Osteocyte (in vitro differentiated cells): ENCODE measurements at regions not wholly inside any gene's neighbourhood (a gene's known extent, or its start where the extent isn't known, plus 50 kb on each side); places are given as distances from the start of the nearest gene placed in this dataset.

Experiments used
- DNase-seq: peaks from one replicate; pipeline ENCODE4 v3.0.0; 2021; ENCODE audit warnings: mixed read lengths; ENCODE audit not compliant: unreplicated experiment; ENCODE audit errors: extremely low spot score
- H3K27ac Mint-ChIP-seq: one replicate; pipeline ENCODE4 v1.8.0; 2021; ENCODE audit warnings: mild to moderate bottlenecking, mixed read lengths; ENCODE audit not compliant: unreplicated experiment
- H3K27me3 Mint-ChIP-seq: one replicate; pipeline ENCODE4 v1.8.0; 2021; ENCODE audit warnings: mixed read lengths; ENCODE audit not compliant: unreplicated experiment
- H3K36me3 Mint-ChIP-seq: one replicate; pipeline ENCODE4 v1.8.0; 2021; ENCODE audit warnings: mixed read lengths; ENCODE audit not compliant: unreplicated experiment
- H3K4me1 Mint-ChIP-seq: one replicate; pipeline ENCODE4 v1.8.0; 2021; ENCODE audit warnings: mixed read lengths; ENCODE audit not compliant: unreplicated experiment
- H3K4me3 Mint-ChIP-seq: one replicate; pipeline ENCODE4 v1.8.0; 2021; ENCODE audit warnings: mild to moderate bottlenecking, moderate library complexity, mixed read lengths; ENCODE audit not compliant: unreplicated experiment
- H3K9me3 Mint-ChIP-seq: one replicate; pipeline ENCODE4 v1.8.0; 2021; ENCODE audit warnings: mixed read lengths; ENCODE audit not compliant: unreplicated experiment
- TF ChIP-seq, protein P1 (sequence below): fragments of 200-600 bp; sonication (generic); IDR thresholded peaks from 2 replicates; pipeline ENCODE4 v1.5.0; 2021; ENCODE audit warnings: antibody characterized with exemption, mild to moderate bottlenecking, moderate library complexity

- Mint-ChIP-seq H3K27me3 (no peaks in the 10 kb centered on the region), H3K9me3 (peaks cover 29% of the 10 kb centered on the region), H3K36me3 (no peaks in the 10 kb centered on the region), H3K4me1 (no peaks in the 10 kb centered on the region), H3K4me3 (no peak overlapping the region), H3K27ac (no peak overlapping the region)
- TF ChIP-seq, protein P1, sequence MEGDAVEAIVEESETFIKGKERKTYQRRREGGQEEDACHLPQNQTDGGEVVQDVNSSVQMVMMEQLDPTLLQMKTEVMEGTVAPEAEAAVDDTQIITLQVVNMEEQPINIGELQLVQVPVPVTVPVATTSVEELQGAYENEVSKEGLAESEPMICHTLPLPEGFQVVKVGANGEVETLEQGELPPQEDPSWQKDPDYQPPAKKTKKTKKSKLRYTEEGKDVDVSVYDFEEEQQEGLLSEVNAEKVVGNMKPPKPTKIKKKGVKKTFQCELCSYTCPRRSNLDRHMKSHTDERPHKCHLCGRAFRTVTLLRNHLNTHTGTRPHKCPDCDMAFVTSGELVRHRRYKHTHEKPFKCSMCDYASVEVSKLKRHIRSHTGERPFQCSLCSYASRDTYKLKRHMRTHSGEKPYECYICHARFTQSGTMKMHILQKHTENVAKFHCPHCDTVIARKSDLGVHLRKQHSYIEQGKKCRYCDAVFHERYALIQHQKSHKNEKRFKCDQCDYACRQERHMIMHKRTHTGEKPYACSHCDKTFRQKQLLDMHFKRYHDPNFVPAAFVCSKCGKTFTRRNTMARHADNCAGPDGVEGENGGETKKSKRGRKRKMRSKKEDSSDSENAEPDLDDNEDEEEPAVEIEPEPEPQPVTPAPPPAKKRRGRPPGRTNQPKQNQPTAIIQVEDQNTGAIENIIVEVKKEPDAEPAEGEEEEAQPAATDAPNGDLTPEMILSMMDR, result no peak
- no peak for DNase-seq
Observed at GRCh38 chr15:53046153-53046790, 256.1 kb upstream of the ONECUT1 start.

GRCh38 chr15:53038655-53038941, 248.5 kb upstream of the ONECUT1 start:
- no peaks in the 10 kb centered on the region for H3K27me3 Mint-ChIP-seq
- no peaks in the 10 kb centered on the region for H3K36me3 Mint-ChIP-seq
- TF ChIP-seq, protein P1, result no peak
- H3K9me3 Mint-ChIP-seq, result peaks cover 9% of the 10 kb centered on the region
- H3K4me3 Mint-ChIP-seq, result no peak overlapping the region
- H3K4me1 Mint-ChIP-seq, result no peaks in the 10 kb centered on the region
- no peak for DNase-seq
- H3K27ac Mint-ChIP-seq, result no peak overlapping the region

- Mint-ChIP-seq H3K4me1 (no peaks in the 10 kb centered on the region), H3K36me3 (no peaks in the 10 kb centered on the region), H3K27ac (no peak overlapping the region), H3K27me3 (no peaks in the 10 kb centered on the region), H3K9me3 (peaks cover 4% of the 10 kb centered on the region), H3K4me3 (no peak overlapping the region)
- no peak for DNase-seq
- TF ChIP-seq, protein P1, result no peak
Observed at GRCh38 chr15:53037904-53038654, 247.9 kb upstream of the ONECUT1 start.

DNA sequence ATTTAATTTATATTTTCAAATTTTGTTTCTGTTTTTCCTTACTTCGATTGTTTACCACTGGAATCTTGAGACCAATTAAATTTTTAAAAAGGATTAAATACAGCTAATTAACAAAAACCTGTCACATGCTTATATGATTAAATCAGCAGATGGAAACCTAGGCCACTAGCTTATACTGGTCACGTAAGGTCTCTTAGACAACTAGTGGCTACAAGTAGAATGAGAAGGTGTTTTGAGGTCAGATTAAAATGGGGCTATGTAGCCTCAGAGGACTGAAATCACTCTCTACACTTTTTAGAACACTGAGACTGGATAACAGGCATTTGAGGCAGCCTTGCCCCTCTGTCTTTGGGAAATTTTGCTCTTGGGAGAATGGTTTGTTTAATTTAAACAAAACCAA, 246.5 kb upstream of the ONECUT1 start:
- no peaks in the 10 kb centered on the region for H3K4me1 Mint-ChIP-seq
- TF ChIP-seq, protein P1, result no peak
- no peaks in the 10 kb centered on the region for H3K27me3 Mint-ChIP-seq
- H3K9me3 Mint-ChIP-seq, result no peaks in the 10 kb centered on the region
- no peak for DNase-seq
- no peak overlapping the region for H3K27ac Mint-ChIP-seq
- no peaks in the 10 kb centered on the region for H3K36me3 Mint-ChIP-seq
- H3K4me3 Mint-ChIP-seq, result no peak overlapping the region

- Mint-ChIP-seq H3K4me3 (no peak overlapping the region), H3K4me1 (no peaks in the 10 kb centered on the region), H3K9me3 (no peaks in the 10 kb centered on the region), H3K36me3 (no peaks in the 10 kb centered on the region), H3K27ac (no peak overlapping the region), H3K27me3 (no peaks in the 10 kb centered on the region)
- no peak for DNase-seq
- TF ChIP-seq, protein P1, result no peak
Observed at GRCh38 chr15:53034767-53035245, 244.7 kb upstream of the ONECUT1 start.
